ENCODE measurements at regions not wholly inside any gene's neighbourhood (a gene's known extent, or its start where the extent isn't known, plus 50 kb on each side); places are given as distances from the start of the nearest gene placed in this dataset.

- Mint-ChIP-seq H3K27me3 (ENCODE audit: low read depth) (no peaks in the 10 kb centered on the region), H3K4me3 (no peak overlapping the region), H3K4me1 (no peaks in the 10 kb centered on the region), H3K9me3 (no peaks in the 10 kb centered on the region), H3K36me3 (no peaks in the 10 kb centered on the region), H3K27ac (no peak overlapping the region)
- TF ChIP-seq AR (CRISPR knock-in tag; IDR thresholded peaks at IDR 0.05) (no peak), NR2C2 (CRISPR knock-in tag; IDR thresholded peaks at IDR 0.05) (no peak), STAT6 (CRISPR knock-in tag; conservative IDR thresholded peaks at IDR 0.05; ENCODE audit: low read depth) (no peak), GABPB1 (CRISPR knock-in tag; IDR thresholded peaks at IDR 0.05) (no peak), ZMAT4 (CRISPR knock-in tag; IDR thresholded peaks at IDR 0.05) (no peak), SMAD4 (CRISPR knock-in tag; IDR thresholded peaks at IDR 0.05) (no peak), TEAD1 (CRISPR knock-in tag; IDR thresholded peaks at IDR 0.05) (no peak), KAT7 (CRISPR knock-in tag; IDR thresholded peaks at IDR 0.05; ENCODE audit: borderline replicate concordance) (no peak), TCF7 (CRISPR knock-in tag; IDR thresholded peaks at IDR 0.05; ENCODE audit: low read depth) (no peak)
- POLR2A ChIA-PET, result no interaction called here
- CTCF ChIA-PET, result no interaction called here
- ATAC-seq (no peak), DNase-seq (ENCODE audit: low spot score) (no peak)
Measured at GRCh38 chr11:90851196-90851595, 628.3 kb upstream of the CHORDC1 start.

- Mint-ChIP-seq H3K4me3 (no peak overlapping the region), H3K36me3 (no peaks in the 10 kb centered on the region), H3K27ac (no peak overlapping the region), H3K9me3 (no peaks in the 10 kb centered on the region), H3K4me1 (no peaks in the 10 kb centered on the region), H3K27me3 (ENCODE audit: low read depth) (no peaks in the 10 kb centered on the region)
- POLR2A ChIA-PET, result no interaction called here
- TF ChIP-seq NFYB (CRISPR knock-in tag; conservative IDR thresholded peaks at IDR 0.05; ENCODE audit: low read depth) (no peak), E2F4 (CRISPR knock-in tag; IDR thresholded peaks at IDR 0.05; ENCODE audit: borderline replicate concordance, low read depth) (no peak), ZNF138 (CRISPR knock-in tag; conservative IDR thresholded peaks at IDR 0.05) (no peak), MXD4 (CRISPR knock-in tag; IDR thresholded peaks at IDR 0.05; ENCODE audit: borderline replicate concordance) (no peak), JUN (CRISPR knock-in tag; IDR thresholded peaks at IDR 0.05) (no peak), RORB (CRISPR knock-in tag; IDR thresholded peaks at IDR 0.05) (no peak), ZNF121 (CRISPR knock-in tag; IDR thresholded peaks at IDR 0.05) (no peak), JAZF1 (CRISPR knock-in tag; IDR thresholded peaks at IDR 0.05) (no peak), CTCF (IDR thresholded peaks at IDR 0.05) (no peak), ESRRA (CRISPR knock-in tag; IDR thresholded peaks at IDR 0.05; ENCODE audit: borderline replicate concordance) (no peak), ZMAT4 (CRISPR knock-in tag; IDR thresholded peaks at IDR 0.05) (no peak), NR1H2 (CRISPR knock-in tag; IDR thresholded peaks at IDR 0.05) (no peak)
- DNase-seq (ENCODE audit: low spot score) (no peak), ATAC-seq (no peak)
- CTCF ChIA-PET, result no interaction called here
Measured at GRCh38 chr11:90849312-90849711, 626.5 kb upstream of the CHORDC1 start.
